T1000 (cell line): ENCODE measurements at regions not wholly inside any gene's neighbourhood (a gene's known extent, or its start where the extent isn't known, plus 50 kb on each side); places are given as distances from the start of the nearest gene placed in this dataset.
"Not testable (repeated sequence)": the region's sequence is repeated elsewhere in the genome, so short reads cannot be mapped to it uniquely, and the experiment has no call there.

Source experiments
- DNase-seq: peaks from one replicate; lab custom pipeline; 2025; ENCODE audit warnings: mixed read lengths; lab: John Stamatoyannopoulos, UW

DNA sequence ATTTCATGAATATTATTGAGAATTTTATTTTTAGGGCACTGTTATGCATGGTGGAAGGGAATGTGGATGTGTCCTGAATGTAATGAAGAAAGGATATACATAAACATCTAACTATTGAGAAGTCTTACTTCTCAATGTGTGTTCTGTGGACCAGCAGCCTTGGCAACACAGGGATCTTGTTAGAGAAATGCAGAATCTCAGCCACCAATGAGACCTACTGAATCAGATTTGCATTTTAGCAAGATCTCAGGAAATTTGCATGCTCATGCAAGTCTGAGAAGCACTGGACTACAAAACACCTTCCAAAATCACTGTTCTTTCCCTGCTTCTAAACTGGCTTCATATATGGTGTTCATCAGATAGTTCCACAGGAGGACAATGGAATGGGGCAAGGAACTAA is 139.7 kb upstream of the WDFY3 start:
- DNase-seq = no peak

DNA sequence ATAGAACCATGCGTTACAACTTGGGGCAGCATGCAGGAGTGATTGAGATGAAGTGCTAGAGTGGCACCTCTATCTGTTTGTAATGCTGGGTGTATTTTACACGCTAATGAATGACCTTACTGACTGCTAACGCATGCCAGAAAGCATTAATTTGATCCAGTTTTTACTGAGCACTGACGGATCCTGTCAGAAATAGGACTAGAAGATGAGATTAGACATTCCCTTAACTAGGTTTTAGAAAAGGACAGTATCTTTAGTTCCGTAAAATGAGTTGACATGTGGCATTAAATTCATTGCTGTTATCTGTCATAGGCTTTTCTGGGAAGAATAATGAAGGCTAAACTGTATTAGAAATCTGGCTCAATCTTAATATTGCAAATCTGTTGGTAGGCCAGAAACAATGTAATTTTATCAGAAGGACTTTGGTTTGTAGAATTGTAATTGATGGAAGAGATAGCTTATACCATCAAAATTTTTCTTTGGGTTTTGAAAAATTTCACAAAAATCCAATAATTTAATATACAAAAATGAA is 140.4 kb upstream of the WDFY3 start:
- DNase-seq = no peak

DNA sequence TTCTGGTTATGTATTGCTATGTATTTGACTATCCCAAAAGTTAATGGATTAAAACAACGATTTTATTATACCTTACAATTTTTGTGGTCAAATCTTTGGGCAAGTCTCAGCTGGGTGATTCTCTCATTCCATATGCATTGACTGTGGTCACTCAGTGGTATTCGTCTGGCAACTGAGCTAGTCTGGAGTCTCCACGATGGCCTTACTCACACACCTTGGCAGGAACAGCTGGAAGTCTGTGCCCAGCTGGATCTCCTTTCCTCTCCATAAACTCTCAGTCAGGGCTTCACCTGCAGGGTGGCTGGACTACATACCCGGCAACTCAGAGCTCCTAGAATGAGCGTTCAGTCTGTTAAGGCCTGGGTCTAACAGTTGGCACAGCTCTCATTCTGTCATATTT is 141.1 kb upstream of the WDFY3 start:
- no peak for DNase-seq

DNA sequence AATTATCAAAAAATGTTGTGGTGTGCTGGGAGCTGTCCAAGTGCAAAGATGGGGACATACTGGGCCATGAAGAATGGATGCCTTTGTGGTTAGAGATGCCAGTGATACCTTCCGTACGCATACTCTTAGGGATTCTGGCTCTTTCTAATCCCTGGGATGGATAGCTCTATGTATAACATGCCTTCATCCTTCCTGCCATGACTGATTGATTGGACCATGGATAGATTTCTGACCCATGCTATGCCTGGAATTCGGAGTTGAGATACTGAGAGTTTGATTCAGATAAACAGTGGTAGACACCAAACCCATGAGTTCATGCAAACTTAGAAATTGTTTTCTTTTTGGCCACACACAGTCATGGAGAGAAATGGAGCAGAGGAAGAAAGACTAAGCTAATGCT is 147.2 kb upstream of the WDFY3 start:
- no peak for DNase-seq

GRCh38 chr4:85114526-85114925 is 148.0 kb upstream of the WDFY3 start:
- no peak for DNase-seq

- no peak for DNase-seq
Observed at GRCh38 chr4:85116008-85116407, 149.5 kb upstream of the WDFY3 start.

- no peak for DNase-seq
Observed at GRCh38 chr4:85125688-85126087, 159.2 kb upstream of the WDFY3 start.

- no peak for DNase-seq
Observed at GRCh38 chr4:85126991-85127591, 160.6 kb upstream of the WDFY3 start.

GRCh38 chr4:85127653-85128052 is 161.2 kb upstream of the WDFY3 start:
- DNase-seq = peak; percentile 12

DNA sequence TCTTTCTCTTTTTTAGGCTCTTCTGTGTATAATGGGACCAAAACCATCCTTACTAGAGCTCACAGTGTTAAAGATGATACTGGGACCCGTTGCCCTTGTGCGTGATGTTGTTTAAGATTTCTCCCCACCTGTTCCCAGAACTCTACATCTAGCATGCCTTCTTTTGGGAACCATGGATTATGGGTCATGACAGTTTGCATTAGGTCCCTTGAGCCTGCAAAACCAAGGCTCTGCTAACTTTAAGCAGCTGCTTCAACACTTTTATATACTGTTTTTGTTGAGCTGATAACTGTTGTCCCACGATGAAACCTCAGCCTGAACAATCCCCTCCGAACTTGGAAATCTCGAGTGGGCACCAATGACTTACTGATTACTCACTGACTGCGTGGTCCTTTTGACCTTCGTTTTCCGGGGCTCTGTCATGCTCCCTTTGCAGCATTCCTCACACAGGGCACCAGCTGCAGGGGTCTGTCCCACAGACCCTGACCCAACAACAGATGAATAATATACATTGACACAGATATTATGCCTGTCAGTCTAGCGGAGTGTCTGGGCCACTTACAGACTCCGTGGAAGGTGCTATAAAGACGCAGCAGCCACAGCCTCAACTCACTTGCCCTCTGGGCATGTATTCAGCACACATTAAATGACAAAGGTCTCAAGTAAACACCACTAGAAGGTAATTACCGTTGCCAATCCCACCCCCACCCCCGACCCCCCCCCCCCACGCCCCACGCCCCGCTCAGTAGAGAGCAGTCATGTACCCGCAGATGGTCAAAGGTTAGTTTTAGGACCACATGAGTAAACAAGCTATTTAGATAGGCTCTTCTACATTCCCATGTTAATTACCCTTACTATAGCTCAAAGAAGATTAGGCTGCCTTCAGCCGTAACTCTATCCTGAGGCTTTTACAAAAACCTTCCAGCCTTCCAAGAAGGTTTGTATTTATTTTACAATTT is 162.0 kb upstream of the WDFY3 start:
- no peak for DNase-seq

DNA sequence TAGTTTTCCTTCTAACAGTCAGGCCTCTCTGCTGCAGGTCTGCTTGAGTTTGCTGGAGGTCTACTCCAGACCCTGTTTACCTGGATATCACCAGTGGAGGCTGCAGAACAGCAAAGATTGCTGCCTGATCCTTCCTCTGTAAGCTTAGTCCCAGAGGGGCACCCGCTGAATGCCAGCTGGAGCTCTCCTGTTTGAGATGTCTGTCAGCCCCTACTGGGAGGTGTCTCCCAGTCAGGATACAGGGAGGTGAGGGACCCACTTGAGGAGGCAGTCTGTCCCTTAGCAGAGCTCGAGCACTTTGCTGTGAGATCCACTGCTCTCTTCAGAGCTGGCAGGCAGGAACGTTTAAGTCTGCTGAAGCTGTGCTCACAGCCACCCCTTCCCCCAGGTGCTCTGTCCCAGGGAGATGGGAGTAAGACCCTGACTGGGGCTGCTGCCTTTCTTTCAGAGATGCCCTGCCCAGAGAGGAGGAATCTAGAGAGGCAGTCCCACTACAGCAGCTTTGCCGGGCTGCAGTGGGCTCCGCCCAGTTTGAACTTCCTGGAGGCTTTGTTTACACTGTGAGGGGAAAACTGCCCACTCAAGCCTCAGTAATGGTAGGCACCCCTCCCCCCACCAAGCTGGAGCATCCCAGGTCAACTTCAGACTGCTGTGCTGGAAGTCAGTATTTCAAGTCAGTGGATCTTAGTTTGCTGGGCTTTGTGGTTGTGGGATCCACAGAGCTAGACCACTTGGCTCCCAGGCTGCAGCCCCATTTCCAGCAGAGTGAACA is 163.1 kb upstream of the WDFY3 start:
- not testable (repeated sequence) for DNase-seq

- DNase-seq = no peak
Observed at GRCh38 chr4:85132117-85132516, 165.6 kb upstream of the WDFY3 start.

DNA sequence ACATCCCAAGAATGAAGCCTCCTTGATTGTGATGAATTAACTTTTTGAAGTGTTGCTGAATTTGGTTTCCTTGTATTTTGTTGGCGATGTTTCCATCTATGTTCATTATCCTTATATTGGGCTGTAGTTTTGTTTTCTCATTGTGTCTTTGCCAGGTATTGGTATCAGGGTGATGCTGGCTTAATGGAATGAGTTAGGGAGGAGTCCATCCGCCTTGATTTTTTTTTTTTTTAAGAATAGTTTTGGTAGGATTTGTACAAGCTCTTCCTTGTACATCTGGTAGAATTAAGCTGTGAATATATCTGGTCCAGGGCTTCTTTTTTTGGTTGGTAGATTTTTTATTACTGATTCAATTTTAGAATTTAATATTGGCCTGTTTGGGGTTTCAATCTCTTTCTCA is 166.1 kb upstream of the WDFY3 start:
- DNase-seq = no peak

GRCh38 chr4:85139749-85140148 is 173.3 kb upstream of the WDFY3 start:
- DNase-seq = not testable (repeated sequence)

- DNase-seq = no peak
Observed at GRCh38 chr4:85142451-85142850, 176.0 kb upstream of the WDFY3 start.

- no peak for DNase-seq
Observed at GRCh38 chr4:85147481-85148076, 181.1 kb upstream of the WDFY3 start.

- no peak for DNase-seq
Observed at GRCh38 chr4:85149676-85150075, 183.2 kb upstream of the WDFY3 start.

DNA sequence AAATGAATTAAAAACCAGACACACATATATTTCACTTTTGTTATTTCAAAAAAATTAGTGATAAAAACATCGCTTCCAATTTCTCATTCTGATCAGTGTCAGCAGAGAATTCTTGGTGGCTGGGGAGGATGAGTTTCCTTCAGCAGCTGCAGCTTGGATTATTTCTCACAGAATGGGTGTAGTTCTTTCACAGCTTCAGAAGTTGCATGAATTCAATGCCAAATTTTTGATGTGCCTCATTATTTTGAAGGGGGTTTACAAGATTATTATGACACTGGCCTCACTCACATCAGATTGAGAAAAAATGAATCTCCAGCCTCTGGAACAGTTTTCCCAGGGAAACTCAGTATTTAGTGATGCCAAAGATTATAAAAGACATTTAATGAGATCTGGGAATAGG is 184.9 kb upstream of the WDFY3 start:
- no peak for DNase-seq

DNA sequence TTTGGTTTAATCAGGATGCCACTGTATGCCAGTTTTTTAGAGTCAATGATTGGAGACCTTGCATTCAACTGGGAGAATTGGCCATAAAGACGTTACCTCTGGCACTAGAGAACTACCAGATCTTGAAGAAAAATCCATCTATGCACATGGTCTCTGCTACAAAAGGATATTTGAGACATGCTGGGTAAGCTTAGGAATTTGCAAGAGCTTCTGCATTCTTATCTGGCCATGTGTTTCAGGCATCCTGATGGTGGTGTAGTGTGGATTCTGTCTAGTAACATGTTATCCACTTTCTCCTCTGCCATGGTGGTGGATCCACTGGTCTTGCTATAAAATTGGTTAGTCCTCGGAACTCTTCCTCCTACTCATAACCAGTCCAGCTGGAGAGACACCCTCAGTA is 185.3 kb upstream of the WDFY3 start:
- DNase-seq = no peak

GRCh38 chr4:85152480-85152879 is 186.0 kb upstream of the WDFY3 start:
- no peak for DNase-seq

- no peak for DNase-seq
Observed at GRCh38 chr4:85153221-85153620, 186.7 kb upstream of the WDFY3 start.

GRCh38 chr4:85154591-85154990 is 188.1 kb upstream of the WDFY3 start:
- DNase-seq = no peak
